Stimulated activated CD8-positive, alpha-beta memory T cell treated with anti-CD3 and anti-CD28 coated beads, Interleukin-15, amount 100 ng/mL, for 24 hours (primary cell): ENCODE measurements at regions not wholly inside any gene's neighbourhood (a gene's known extent, or its start where the extent isn't known, plus 50 kb on each side); places are given as distances from the start of the nearest gene placed in this dataset.
"Not testable (repeated sequence)": the region's sequence is repeated elsewhere in the genome, so short reads cannot be mapped to it uniquely, and the experiment has no call there.

ENCODE experiments used
- DNase-seq: peaks from one replicate; pipeline ENCODE4 v3.0.0-alpha.2; 2020; ENCODE audit warnings: low read depth

DNA sequence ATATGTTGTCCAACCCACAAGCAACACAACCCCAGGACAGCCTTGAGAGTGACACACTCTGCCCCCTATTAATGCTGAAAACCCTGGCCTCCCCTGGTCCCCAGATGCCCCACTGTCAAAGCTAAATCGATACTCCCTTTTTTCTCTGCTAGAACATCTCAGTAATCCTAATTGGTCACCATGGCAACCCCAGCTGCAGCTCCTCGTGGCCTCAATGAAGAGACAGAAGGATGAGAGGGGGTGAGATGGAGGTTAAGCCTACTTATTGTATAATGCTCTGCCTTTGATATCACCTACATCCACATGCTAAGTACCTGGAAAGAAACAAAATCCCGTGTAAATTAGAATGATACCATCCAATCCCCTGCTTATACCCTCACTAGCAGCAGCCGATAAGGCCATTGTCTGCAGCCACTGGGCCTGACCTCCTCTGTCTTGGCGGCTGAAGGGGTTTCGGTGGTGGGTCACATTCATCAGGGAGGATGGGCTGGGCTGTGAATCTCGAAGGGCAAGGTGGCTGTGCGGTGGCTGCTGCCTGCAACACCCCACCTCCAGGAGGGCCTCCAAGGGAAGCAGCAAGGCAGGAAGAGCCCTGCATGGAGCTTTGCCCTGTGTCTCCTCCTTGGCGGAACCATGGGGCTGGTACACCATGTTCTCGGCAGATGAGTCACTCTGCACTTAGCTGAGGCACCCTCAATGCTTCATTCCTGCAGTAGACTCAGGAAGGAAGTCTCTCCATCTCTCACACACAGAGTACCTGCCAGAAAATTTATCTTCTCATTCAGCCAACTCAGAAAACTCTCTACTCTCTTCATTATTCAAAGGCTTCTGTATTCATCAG lies 399.5 kb downstream of the BUD13 start:
- DNase-seq: no peak

DNA sequence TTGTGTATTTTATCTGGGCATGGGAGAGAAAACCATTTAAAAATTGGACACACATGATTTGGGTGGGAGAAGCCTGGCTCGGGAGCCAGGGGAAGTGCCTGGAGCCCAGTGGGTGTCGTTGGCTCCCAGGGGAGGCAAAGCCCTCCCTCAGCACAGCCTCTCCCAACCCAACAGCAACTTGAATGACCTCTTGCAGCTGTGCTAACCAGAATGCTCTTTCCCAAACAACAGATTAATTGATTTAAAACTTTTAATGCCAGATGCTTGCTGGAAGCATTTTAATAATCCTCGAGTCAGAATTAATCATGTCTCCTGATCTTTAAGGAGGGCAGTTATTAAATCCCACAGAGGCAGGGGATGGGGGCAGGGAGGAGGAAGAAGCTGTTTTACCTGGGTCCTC lies 401.6 kb downstream of the BUD13 start:
- no peak for DNase-seq

DNA sequence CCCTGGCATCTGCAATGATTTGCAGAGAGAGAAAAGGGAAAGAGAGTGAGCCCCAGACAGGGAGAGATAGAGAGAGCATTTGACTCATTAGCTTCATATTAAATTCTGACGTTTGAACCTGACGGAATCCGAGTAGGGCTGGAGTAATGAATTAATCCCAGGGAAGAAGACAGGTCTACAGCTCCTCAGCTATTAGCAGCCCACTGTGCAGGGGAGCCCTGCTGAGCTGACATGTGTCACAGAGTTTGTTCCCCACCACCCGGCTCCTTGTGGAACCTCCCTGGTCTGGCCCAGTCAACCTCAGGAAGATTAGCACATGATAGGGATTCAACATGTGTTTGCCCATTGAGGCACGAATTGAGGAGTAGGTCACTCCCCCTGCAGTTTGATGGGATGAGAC lies 404.0 kb downstream of the BUD13 start:
- DNase-seq: no peak

DNA sequence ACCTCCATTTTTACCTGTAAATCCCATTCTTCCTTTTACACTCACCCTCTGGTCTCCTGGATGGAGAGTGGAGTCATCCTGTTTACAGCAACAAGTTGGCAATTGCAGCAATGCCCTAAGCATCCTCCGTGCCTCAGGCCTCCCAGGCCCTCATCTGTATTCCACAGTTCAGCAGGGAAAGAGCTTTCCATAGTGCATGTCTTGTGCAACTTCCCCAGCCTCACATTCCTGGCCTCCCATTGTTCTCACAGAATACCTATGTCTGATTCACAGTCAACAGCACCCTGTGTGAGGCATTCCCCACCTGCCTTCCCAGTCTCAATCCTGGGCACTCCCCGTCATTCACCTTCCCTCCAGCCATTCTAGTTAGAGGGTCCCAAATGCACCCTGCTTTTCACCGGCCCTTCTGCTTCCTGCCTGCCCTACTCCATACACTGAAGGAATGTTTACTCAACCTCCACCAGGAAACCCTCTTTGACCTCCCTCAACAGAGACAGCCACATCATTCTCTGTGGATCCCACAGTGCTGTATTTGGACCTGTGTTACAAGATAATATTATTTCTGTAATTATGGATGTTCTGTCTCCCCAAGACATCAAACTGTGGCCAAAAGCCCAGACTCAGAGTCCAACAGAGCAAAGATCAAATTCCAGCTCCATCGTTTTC lies 405.7 kb downstream of the BUD13 start:
- no peak for DNase-seq

DNA sequence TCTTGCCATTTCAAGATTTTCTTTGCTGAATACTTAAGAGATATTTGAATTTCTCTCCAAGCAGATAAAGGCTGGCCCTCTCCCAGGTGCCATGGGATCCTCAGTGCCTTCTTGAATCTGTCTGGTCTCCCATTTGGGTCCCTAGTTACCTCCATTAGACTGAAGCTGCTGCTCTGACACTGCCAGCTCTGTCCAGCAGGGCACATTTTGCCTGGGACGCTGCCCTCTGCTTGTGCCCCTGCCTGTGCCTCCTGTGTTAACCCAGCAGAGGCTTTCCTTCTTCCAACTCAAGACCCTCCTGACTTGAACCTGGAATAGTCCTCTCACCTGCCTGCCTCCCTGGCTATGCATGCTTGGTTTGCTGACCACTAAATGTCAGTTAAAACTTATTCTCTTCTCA lies 406.3 kb downstream of the BUD13 start:
- no peak for DNase-seq

DNA sequence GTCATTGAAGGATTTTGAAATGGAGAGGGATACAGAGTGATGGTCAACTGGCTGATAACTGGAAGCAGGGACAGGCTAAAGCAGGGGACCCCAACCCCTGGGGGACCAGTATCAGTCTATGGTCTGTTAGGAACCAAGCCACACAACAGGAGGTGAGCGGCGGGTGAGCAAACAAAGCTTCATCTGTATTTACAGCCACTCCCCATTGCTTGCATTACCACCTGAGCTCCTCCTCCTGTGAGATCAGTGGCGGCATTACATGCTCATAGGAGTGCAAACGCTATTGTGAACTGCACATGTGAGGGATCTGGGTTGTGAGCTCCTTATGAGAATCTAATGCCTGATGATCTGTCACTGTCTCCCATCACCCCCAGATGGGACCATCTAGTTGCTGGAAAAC lies 407.9 kb downstream of the BUD13 start:
- not testable (repeated sequence) for DNase-seq

DNA sequence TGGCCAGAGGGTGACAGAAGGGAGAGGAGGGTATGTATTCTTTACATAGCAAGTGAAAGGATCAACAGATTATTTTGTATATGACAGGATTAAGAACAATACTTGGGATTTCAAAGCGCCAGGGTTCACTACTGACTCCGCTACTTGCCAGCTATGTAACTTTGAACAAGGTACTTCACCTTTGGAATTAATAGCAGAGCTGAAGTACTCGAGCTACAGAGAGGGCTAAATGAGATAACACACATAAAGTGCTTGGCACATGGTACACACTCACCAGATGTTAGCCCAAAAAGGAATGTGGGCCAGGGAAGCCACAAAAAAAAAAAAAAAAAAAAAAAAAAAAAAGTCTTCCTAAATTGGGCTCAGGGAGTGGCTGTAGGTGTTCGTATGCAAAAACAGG lies 408.4 kb downstream of the BUD13 start:
- no peak for DNase-seq

DNA sequence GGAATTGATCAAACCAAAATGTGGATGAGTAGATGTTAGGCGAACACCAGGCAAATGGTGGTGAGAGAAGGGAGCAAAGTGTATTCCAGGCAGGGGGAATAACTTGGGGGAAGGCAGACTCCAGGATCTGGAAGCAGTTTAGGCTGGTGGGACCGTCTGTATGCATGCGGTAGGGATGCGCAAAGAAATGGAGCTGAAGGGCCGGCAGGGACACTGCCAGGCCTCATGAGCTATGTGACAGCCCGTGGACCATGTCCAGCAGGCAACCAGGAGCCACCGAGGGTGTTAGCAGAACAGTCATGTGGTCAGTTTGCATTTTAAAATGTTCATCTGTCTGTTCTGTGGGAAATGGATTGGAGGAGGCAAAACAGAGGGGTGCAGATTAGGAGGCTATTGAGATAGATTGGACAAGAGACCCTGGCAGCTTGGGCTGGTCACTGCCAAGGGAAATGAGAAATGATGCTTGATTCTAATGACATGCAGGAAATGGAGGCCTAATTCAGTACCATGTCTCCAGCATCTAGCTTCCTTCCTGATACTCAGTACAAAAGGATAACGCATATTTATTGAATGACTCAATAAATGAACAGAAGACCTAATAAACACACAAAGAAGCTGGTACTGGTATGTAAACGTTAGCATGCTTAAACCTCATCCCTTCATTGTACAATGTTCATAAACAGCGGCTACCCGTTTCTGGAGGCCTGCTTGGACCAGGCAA lies 412.4 kb downstream of the BUD13 start:
- no peak for DNase-seq

DNA sequence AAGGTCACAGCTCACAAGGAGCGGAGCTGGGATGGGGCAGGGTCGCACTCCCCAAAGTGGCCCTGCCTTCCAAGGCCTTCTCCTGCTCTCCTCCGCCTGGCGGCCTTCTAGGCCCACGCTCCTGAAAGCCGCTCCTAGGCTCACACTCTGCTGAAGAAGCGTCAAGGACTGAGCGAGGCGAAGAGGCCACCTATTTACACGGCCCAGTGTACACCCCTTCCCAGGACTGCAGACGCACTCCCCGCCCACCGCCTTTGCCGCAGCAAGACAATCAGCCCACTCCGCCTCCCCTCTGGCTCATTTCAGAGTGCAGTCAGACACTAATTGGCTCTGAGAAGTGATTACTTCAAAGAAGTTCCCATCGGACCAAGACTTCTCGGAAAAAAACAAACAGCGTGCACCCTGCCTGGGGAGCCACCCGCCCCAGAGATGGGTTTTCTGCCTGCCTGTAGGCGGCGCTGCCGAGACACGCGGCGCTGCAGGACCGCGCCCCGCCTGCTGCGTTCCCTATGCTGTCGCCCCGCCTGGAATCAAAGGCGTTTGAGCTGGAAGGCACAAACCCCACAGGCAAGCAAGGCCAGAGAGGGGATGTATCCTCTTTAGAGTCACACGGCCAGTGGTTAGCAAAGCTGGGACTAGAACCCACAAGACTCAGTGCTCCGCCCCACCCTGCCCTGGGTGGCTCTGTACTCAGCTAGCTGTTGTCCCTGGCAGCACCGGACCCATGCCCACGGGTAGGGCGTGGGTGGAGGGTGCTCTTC lies 414.8 kb downstream of the BUD13 start:
- DNase-seq: no peak

DNA sequence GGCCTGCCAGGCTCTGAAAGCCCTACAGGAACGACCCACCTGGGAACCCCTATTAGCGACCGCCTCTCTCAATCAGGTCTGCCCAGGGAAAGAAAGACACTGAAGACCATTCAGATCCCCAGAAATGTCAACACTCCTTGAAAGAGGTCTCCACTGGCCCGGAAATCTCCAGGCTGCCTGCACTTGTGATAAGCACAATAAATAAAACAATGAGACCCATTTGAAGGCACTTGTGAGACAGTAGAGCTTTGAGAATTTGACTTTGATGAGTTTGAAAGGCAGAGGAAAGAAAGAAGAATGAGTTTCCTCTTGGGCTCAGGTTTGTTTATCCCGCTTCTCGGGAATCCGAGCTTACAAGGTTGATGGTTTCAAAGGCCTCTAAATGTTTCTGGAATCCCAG lies 416.3 kb downstream of the BUD13 start:
- DNase-seq: no peak

DNA sequence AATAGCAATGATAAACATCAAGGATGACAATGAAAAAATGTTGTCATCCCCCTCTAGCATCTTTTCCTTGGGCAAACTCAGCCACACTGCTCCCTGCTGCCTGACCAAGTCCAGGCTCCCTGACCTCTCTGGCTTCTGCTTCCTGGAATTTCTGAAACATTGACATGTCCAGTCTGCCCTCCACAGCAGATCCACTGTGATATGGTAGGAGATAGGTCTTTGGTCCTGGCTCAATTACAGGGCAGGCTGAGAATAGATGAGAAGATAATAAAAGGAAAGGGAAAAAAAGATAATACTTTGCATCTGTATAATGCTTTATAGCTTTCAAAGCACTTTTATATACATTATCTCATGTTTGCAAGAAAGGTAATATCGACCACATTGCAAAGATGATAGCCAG lies 417.7 kb downstream of the BUD13 start:
- DNase-seq: no peak

DNA sequence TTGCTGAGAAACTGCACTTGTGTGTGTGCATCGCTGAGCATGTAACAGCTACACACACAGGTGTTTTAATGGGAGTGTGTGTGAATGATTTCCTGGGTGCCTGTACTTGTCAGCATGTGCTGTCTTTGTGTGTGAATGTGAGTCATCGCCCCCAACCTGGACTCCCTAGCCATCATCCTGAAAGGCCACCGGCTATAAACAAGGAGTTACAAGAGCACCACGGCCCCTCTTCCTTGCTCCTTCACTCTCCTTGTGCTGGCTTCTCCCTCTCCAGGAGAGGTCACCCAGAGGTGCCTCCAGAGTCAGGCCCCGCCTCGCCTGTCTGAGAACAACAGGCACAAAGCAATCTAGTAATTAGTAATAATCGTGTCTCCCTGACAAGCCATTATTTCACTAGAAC lies 419.2 kb downstream of the BUD13 start:
- no peak for DNase-seq

DNA sequence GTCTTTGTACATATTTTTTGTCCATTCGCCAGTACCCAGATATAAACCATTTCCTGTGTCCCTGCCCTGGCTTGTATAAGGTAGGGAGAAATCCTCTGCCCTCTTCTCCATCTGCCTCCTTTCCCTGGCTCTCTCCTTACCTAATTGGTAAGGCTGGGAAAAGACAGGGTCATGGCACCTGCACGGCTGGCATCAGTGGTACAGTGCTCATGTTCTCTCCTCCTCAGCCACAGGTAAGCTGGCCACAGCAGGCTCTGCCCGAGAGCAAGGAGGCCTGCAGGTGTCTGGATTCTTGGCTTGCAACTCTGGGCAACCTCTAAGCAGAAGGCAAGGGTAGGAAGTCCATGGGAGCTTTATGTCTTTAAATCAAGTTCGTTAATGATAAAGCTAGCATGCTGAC lies 419.9 kb downstream of the BUD13 start:
- no peak for DNase-seq

DNA sequence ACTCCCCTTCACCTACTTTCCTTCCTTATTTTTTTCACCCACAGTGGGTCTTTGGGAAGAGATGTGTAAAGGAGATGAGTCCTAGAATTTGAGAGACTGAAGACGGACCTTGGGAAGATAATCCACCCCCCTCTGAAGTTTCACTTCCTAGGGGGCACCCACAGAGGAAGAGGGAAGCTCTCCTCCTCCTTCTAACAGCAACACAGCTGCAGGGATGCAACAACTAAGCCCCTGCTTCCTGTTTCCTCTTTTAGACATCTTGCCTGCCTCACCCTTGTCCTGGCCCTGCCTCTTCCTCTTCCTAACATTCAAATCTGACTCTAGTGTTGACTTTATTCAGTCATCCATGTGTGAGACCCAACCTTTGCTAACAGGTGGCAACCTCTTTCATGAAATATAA lies 424.6 kb downstream of the BUD13 start:
- DNase-seq: no peak

DNA sequence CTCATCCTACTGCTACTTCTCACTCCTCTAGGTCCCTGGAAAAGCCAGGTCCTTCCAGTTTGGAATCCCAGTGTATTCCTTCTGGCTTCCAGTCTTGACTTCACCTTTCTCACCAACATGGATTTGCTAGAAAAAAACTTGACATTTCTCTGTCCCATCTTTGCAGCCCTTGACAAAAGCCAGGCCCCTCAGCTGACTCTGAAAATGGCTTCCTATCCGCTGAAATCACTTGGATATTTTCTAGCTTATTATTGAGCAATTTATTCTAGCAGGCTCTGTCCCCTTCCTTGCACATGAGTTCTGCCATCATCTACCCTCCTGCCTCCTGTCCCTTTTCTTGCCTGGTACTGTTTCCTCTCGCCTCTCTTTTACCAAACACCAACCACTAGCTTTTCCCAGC lies 427.2 kb downstream of the BUD13 start:
- no peak for DNase-seq

DNA sequence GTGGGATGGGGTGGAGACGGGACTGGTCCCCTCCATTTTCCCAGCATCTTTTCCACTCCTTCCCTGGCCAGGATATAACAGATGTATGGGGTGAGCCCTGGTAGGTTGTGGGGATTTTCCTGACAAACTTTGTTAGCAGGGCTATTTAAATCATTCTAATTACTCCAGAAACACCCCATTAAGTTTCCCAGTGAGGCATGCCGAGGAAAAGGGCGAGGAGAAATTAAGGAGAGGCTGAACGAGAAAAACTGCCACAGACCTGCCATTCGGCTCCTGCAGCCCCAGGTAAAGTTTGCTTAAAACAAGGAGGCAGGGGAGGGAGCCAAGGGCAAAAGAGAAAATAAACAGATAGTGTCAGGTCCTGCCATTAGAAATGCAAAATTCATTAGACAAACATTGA lies 428.2 kb downstream of the BUD13 start:
- DNase-seq: no peak

DNA sequence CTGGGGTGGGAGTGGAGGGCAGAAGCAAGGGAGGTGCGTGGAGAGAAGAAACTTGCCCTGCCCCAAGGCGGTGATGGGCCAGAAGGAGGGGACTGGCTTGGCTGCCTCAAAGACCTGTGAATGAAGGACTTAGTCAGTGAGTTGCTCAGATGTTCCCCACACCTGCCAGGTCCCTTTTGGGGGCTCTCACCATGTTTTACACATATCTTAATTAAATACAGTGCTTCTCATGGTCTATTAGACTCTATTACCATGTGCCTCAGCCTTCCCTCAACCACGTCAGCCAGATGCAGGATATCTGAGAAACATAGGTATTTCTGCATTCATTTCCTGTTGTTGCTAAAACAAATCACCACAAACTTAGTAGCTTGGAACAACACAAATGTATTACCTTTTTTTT lies 429.5 kb downstream of the BUD13 start:
- no peak for DNase-seq

DNA sequence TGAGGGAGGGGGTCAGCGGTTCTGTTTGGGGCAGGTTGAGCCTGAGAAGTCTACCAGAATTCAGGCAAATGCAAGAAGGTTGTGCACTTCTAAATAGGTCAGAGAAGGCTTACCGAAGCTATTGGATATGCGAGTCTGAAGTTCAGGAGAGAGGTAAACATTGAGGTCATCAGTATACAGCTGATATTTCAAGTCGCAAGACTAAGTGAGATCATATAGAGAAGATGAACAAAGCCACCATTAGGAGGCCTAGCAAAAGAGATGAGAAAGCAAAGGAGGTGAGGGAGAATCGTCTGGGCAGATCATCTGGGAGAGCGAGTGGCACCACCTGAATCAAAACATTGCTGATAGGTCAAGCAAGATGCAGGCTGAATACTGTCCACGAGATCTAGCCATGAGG lies 430.6 kb downstream of the BUD13 start:
- no peak for DNase-seq

DNA sequence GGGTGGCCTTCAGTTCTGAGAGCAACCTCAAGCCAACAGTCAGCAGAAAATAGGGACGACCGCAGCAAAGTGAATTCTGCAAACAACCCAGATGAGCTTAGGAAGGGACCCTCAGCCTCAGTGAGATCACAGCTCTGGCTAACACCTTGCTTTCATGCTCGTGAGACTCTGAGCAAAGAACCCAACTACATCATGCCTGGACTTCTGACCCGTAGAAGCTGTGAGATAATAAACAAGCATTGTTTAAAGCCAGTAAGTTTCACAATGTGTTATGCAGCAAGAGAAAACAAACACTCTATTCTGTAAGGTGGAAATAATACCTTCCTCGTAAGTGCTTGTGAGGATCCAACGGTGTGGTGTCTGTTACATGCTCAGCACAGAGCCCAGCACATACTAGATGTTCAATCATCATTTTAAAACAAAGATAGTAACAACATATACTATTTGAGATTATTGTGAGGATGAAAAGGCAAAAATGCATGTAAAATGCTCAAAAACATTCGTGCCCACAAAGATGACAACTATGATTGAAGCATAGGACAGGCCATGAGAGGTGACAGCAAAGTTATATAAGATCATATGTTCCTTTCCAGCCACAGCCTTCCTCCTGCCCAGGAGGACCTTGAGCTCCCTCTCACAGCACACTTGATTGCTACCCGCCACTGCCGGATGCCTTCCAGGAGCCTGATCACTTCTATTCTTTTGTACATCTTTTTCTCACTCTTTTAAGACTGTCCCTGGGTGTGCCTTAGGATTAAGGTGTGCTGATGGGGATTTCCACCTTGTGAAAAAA lies 433.3 kb downstream of the BUD13 start:
- DNase-seq: no peak

DNA sequence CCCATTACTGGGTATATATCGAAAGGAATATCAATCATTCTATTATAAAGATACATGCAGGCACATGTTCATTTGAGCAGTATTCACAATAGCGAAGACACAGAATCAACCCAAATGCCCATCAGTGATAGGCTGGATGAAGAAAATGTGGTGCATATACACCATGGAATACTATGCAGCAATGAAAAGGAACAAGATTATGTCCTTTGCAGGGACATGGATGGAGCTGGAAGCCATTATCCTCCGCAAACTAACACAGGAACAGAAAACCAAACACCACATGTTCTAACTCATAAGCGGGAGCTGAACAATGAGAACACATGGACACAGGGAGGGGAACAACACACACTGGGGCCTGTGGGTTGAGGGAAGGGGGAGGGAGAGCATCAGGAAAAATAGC lies 434.3 kb downstream of the BUD13 start:
- DNase-seq: not testable (repeated sequence)

DNA sequence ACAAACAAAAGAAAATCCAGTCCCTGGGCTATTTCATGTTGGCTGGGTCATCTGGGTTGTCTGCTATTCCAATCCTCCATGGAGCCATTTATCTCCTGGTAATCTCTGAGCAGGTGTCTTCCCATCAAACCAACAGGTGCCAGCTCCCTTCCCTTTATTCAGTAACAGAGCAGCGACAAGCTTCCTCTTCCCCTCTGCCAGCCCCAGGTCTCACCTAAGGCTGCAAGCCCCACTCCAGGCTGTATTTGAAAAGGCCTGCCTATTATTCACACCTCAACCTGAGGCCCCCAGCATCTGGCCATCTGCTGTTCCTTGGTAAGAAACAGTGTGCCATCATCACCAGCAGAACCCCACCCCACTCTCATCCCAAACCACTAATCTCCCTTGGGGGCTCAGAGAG lies 436.2 kb downstream of the BUD13 start:
- no peak for DNase-seq

DNA sequence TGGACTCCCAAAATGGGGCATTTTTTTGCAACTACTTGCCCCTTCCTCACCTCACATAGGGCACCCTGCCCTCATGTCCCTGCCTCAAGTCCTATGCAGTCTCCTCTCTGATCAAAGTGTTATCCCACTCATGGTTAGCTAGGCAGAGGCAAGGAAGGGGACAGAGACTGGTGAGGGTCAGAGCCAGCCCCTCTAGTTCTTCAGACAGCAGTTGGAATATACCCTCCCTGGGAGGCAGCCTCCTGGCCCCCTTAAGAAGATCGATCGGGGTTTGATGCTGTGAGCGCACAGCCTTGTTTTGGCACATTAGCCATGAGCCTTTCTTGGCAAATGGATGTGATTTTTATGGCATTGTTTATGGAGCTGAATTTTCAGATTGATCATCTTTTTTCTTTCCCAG lies 436.9 kb downstream of the BUD13 start:
- no peak for DNase-seq
